Gastroesophageal sphincter (tissue), 3 donors: ENCODE measurements at regions not wholly inside any gene's neighbourhood (a gene's known extent, or its start where the extent isn't known, plus 50 kb on each side); places are given as distances from the start of the nearest gene placed in this dataset.

Experiments used
- POLR2A ChIP-seq, 2 donors: fragments of 450-650 bp; IDR thresholded peaks; one replicate each; pipeline ENCODE4 v1.6.1; 2017; ENCODE audit warnings: antibody characterized with exemption in 2 of 2, mild to moderate bottlenecking in 2 of 2, moderate library complexity in 1 of 2
- POLR2AphosphoS5 ChIP-seq: sonication (generic); formaldehyde crosslinking; IDR thresholded peaks from one replicate; pipeline ENCODE4 v1.6.1; 2017; ENCODE audit warnings: antibody characterized with exemption
- TF ChIP-seq, protein P1 (sequence below), 4 experiments: fragments of 200-600 bp in 2 of 4; fragments of 450-650 bp in 2 of 4; sonication (generic) in 1 of 4; IDR thresholded peaks; one replicate each; pipeline ENCODE4 v1.5.1; 2017 to 2019; ENCODE audit warnings: antibody characterized with exemption in 4 of 4, mild to moderate bottlenecking in 2 of 4, moderate library complexity in 2 of 4

DNA sequence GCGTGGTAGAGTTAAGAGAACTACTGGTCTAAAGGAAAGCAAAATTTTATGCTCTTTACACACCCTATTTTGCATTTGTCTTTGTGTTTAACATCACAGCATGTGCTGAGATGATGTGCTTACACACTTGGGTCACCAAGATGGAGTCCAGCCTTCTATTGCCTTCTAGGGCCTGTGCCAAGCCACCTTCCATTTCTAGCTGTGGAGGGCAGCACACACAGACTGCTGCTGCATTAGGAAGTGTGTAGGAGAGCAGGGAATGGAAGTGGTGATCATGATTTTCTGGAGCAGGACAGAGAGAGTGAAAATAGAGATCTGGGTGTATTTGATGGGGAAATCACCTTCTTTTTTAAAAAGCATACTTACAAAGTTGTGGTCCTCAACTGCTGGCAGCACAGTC, 191.6 kb downstream of the SOX4 start:
- no peak for TF ChIP-seq POLR2A (IDR thresholded peaks at IDR 0.05)
- TF ChIP-seq, protein P1, sequence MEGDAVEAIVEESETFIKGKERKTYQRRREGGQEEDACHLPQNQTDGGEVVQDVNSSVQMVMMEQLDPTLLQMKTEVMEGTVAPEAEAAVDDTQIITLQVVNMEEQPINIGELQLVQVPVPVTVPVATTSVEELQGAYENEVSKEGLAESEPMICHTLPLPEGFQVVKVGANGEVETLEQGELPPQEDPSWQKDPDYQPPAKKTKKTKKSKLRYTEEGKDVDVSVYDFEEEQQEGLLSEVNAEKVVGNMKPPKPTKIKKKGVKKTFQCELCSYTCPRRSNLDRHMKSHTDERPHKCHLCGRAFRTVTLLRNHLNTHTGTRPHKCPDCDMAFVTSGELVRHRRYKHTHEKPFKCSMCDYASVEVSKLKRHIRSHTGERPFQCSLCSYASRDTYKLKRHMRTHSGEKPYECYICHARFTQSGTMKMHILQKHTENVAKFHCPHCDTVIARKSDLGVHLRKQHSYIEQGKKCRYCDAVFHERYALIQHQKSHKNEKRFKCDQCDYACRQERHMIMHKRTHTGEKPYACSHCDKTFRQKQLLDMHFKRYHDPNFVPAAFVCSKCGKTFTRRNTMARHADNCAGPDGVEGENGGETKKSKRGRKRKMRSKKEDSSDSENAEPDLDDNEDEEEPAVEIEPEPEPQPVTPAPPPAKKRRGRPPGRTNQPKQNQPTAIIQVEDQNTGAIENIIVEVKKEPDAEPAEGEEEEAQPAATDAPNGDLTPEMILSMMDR (IDR thresholded peaks at IDR 0.05), result no peak
- TF ChIP-seq POLR2AphosphoS5, result no peak
